A673 (cell line): ENCODE measurements at regions not wholly inside any gene's neighbourhood (a gene's known extent, or its start where the extent isn't known, plus 50 kb on each side); places are given as distances from the start of the nearest gene placed in this dataset.

Experiments
- BruUV-seq: library from RNA; stranded (reverse); fragments of 400-500 nt; replicated peaks from 2 replicates; lab custom pipeline; 2021; lab: Mats Ljungman, UMichigan
- CTCF ChIA-PET: fragments of 300-600 bp; sonication (Branson Sonifier 250); formaldehyde crosslinking; loops from one replicate; lab custom pipeline; 2022; ENCODE audit warnings: antibody characterized with exemption; lab: Charles Lee
- POLR2A ChIA-PET: fragments of 300-600 bp; sonication (Branson Sonifier 250); formaldehyde crosslinking; loops from one replicate; lab custom pipeline; 2022; ENCODE audit warnings: antibody characterized with exemption; ENCODE audit not compliant: low non-redundant PET; lab: Charles Lee
- DNase-seq: peaks from one replicate; pipeline ENCODE4 v3.0.0-alpha.2; 2015; ENCODE audit warnings: low spot score
- H3K27ac ChIP-seq: fragments of 200-600 bp; sonication (generic); 2 replicates; pipeline ENCODE4 v1.5.1; 2016; ENCODE audit warnings: mixed run types, low read depth, mild to moderate bottlenecking, mixed read lengths, antibody characterized with exemption, low read length; ENCODE audit not compliant: poor library complexity, severe bottlenecking
- H3K27me3 ChIP-seq: fragments of 200-600 bp; sonication (generic); replicated peaks from 2 replicates; pipeline ENCODE4 v1.6.1; 2017; ENCODE audit warnings: mixed run types, low read depth, mild to moderate bottlenecking, mixed read lengths, antibody characterized with exemption, low read length; ENCODE audit not compliant: insufficient read depth, poor library complexity
- H3K36me3 ChIP-seq: fragments of 200-600 bp; sonication (generic); 2 replicates; pipeline ENCODE4 v1.6.1; 2016; ENCODE audit warnings: mixed run types, mild to moderate bottlenecking, mixed read lengths, antibody characterized with exemption, low read length; ENCODE audit not compliant: insufficient read depth, poor library complexity, severe bottlenecking
- H3K4me1 ChIP-seq: fragments of 200-600 bp; sonication (generic); 2 replicates; pipeline ENCODE4 v1.6.1; 2017; ENCODE audit warnings: mixed run types, mild to moderate bottlenecking, mixed read lengths, antibody characterized with exemption, low read length; ENCODE audit not compliant: insufficient read depth, poor library complexity, severe bottlenecking
- H3K4me3 ChIP-seq: fragments of 200-600 bp; sonication (generic); 2 replicates; pipeline ENCODE4 v1.5.1; 2016; ENCODE audit warnings: low read depth, mixed run types, mild to moderate bottlenecking, mixed read lengths, low read length; ENCODE audit not compliant: poor library complexity, severe bottlenecking
- H3K9me3 ChIP-seq: fragments of 200-600 bp; sonication (generic); 2 replicates; pipeline ENCODE4 v1.6.1; 2016; ENCODE audit warnings: mixed run types, low read depth, mild to moderate bottlenecking, mixed read lengths, antibody characterized with exemption, low read length; ENCODE audit not compliant: poor library complexity, severe bottlenecking
- CTCF ChIP-seq: fragments of 300-800, 200-600 bp; sonication (generic); conservative IDR thresholded peaks from 2 replicates; pipeline ENCODE4 v1.5.1; 2017; ENCODE audit warnings: low read depth, mild to moderate bottlenecking, antibody characterized with exemption, low read length, moderate library complexity, mixed read lengths
- EZH2 ChIP-seq: fragments of 200-600 bp; sonication (generic); IDR thresholded peaks from 2 replicates; pipeline ENCODE4 v1.6.1; 2017; ENCODE audit warnings: borderline replicate concordance, low read depth, mild to moderate bottlenecking, mixed read lengths, antibody characterized with exemption, low read length; ENCODE audit not compliant: poor library complexity, severe bottlenecking
- intact Hi-C: fragments of 100-400 bp; cut with micrococcal nuclease; formaldehyde crosslinking; loops from one replicate; pipeline ENCODE4 v1.10.0; 2022; ENCODE audit not compliant: unreplicated experiment

GRCh38 chr16:51419768-51420167 is 268.7 kb upstream of the SALL1 start:
- Histone ChIP-seq H3K27me3 (peaks cover 4% of the 10 kb centered on the region), H3K9me3 (no peaks in the 10 kb centered on the region), H3K4me1 (no peaks in the 10 kb centered on the region), H3K27ac (no peak overlapping the region), H3K36me3 (no peaks in the 10 kb centered on the region), H3K4me3 (no peak overlapping the region)
- no peak for DNase-seq
- TF ChIP-seq EZH2 (no peak), CTCF (no peak)
- no TSS peak for BruUV-seq
- POLR2A ChIA-PET: no interaction called here
- intact Hi-C loops: no loop called here
- CTCF ChIA-PET: no interaction called here

GRCh38 chr16:51418258-51418657 is 267.2 kb upstream of the SALL1 start:
- no peak for DNase-seq
- TF ChIP-seq EZH2: no peak
- no peak for TF ChIP-seq CTCF
- POLR2A ChIA-PET: no interaction called here
- no TSS peak for BruUV-seq
- no peaks in the 10 kb centered on the region for H3K36me3 ChIP-seq
- no peak overlapping the region for H3K4me3 ChIP-seq
- no peaks in the 10 kb centered on the region for H3K4me1 ChIP-seq
- no peak overlapping the region for H3K27ac ChIP-seq
- no peaks in the 10 kb centered on the region for H3K9me3 ChIP-seq
- peaks cover 4% of the 10 kb centered on the region for H3K27me3 ChIP-seq
- intact Hi-C loops: no loop called here
- CTCF ChIA-PET: no interaction called here

- Histone ChIP-seq H3K4me1 (no peaks in the 10 kb centered on the region), H3K9me3 (no peaks in the 10 kb centered on the region), H3K36me3 (no peaks in the 10 kb centered on the region), H3K27me3 (peaks cover 4% of the 10 kb centered on the region), H3K27ac (no peak overlapping the region), H3K4me3 (no peak overlapping the region)
- intact Hi-C loops: no loop called here
- BruUV-seq: no TSS peak
- no peak for DNase-seq
- ChIA-PET CTCF (no interaction called here), POLR2A (no interaction called here)
- TF ChIP-seq CTCF (no peak), EZH2 (no peak)
Observed at GRCh38 chr16:51416926-51417325, 265.9 kb upstream of the SALL1 start.
